HG02610 (cell line): ENCODE measurements at regions not wholly inside any gene's neighbourhood (a gene's known extent, or its start where the extent isn't known, plus 50 kb on each side); places are given as distances from the start of the nearest gene placed in this dataset.
A peak's percentile ranks its signal among the peaks of the same experiment; 100 is the strongest.

Experiments used
- ATAC-seq: cut with Tn5 transposase; IDR thresholded peaks from one replicate; pipeline ENCODE4 v1.9.1; 2021; ENCODE audit warnings: mild to moderate bottlenecking, moderate library complexity; ENCODE audit not compliant: unreplicated experiment

DNA sequence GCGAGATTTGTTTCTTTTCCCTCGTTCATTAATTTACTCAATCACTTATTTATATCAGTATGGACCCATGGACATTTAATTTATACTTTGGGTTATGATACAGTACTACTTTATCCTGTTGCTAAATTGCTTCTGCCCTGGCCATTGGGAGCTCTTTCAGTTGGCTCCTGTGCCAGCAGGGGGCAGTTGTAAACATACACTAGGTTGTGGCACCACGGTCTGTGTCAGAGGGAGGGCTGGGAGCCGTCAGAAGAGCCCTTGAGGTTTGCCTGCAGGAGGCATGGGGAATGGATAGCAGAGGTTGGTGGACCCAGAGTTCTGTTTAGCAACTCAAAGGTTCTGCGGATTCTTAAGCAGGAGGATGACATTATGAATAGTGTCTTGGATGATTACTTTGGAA, 94.3 kb downstream of the ERCC5 start:
- ATAC-seq = no peak

DNA sequence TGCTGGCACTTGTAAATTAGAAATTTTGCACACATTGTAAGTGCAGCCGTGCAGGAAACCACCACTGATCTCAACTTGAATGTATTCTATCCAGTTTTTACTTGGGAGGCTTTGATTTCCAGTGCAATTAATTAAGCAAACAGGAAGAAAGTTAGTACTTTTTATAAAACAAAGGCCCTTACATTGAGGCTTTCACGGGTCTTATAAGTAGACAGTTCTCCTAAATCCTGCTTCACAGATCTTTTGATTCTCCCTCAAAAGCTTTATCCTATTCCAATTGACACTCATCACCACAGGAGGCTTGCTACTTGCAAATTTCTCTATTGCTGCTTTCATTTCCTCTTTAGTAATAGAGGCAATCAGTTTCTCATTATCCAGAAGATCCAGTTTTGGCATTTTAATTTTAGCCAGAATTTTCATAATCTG, 90.1 kb downstream of the ERCC5 start:
- ATAC-seq = peak; percentile 69

DNA sequence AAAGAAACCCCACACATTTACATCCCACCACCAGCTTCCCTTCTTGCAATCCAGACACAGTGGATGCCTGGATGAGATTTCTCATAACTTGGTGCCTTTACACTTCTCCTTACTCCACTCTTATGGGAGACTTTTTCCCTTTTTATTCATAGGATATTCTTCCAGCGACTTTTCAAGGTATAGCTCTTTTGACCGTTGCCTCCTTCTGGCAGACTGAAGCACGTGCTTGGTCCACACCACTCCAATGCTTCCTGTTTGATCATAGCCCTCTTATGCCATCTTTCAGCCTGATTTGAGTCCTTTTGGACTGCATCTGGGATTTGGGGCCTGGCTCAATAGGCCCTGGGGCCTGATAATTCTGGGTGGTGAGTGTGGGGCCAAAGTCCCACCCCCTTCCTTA, 87.7 kb downstream of the ERCC5 start:
- ATAC-seq = no peak

DNA sequence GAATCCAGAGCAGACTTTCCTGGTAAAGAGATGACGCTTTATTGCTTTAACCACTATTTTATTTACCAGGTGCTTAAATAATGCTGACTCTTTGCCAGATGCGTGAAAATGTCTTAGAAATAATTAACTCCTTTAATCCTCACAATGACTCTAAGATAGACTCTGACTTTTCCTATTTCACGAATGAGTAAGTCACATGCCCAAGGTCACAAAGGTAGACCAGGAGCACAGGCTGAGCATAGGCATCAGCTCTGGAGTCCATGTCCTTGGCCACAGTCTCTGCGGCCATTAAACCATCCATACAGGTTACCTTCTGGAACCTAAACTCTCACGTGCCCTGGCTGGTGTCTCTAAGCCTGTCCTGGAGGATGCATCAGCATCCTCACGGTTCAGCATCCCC, 87.3 kb downstream of the ERCC5 start:
- ATAC-seq = no peak

DNA sequence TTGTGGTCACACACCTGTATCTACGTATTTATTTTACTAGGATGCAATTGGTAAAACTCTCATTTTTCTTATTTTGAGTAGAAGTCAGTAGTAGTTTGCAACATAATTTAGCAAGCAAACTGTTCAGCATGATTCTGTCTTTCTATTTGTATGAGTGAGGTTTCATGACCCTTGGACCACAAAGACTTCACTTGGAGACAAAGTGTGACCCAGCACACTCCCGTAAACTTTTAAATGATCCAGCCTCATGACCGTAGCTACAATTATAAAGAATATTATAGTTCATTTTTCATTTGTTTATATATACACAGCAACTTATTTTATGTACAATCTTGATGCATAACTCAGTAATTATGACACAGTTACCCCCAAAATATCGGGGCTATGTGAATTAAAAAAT, 86.5 kb downstream of the ERCC5 start:
- ATAC-seq = no peak

DNA sequence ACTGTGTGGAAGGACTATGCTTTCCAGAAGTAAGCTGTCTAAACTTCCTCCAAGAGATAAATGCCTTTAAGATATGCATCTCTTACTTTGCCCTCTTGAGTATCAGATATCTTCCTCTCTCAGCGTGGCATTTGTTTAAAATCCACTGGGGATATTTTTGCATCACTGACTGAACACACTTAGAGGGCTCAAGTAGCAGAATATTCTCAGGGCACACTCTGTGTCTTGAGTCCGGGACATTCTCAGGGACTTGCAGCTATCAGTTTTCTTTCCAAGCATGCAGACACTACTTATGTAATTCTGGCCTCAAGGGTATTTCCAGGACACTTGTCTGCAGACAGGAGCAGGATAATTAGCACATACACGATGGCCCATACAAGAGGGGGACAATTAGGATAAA, 84.7 kb downstream of the ERCC5 start:
- ATAC-seq = no peak

DNA sequence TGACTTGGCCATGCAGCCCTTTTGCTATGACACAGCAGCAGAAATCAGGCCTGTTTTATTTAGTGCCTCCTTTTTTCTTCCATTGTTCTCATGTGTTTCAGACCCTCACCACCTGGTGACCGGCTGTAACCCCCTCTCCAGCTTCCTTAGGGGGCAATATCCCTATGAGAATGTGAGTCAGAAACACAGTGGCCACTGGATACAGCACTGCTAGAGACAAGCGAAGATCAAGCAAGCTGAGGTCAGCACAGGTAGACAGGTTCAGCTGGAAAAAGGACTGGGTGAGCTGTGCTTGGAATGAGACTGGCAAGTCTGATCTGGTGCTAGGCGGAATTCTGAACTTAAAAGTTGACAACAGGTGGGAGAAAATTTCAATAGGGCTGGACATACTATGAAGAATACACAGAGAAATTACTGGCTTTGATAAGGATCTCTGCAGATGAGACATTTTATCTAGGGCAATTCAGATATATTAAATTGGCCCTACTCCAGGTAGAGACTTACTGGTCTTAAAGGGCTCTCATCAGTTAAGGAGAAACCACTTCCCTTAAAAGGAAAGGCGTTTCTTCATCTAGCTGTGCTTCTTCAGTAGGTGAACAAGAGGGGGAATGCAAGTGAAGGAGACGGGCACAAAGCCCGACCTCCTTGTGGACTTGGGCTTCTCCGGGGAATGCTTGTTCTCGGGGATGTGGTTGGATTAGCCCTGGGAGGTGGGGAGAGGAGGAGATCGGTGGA, 83.3 kb downstream of the ERCC5 start:
- no peak for ATAC-seq
